H9 (cell line): ENCODE measurements at regions not wholly inside any gene's neighbourhood (a gene's known extent, or its start where the extent isn't known, plus 50 kb on each side); places are given as distances from the start of the nearest gene placed in this dataset.

Experiments used
- DNase-seq: peaks from one replicate; pipeline ENCODE4 v3.0.0-alpha.2; 2017
- H2AFZ ChIP-seq: one replicate; pipeline ENCODE4 v1.6.1; 2013; ENCODE audit warnings: mild to moderate bottlenecking, low read length, control low read depth, moderate library complexity
- H2AK5ac ChIP-seq: 2 replicates; pipeline ENCODE4 v1.6.1; 2013; ENCODE audit warnings: low read length, control low read depth, mixed read lengths; ENCODE audit not compliant: insufficient read length
- H2BK120ac ChIP-seq: one replicate; pipeline ENCODE4 v1.6.1; 2013; ENCODE audit warnings: low read depth, mild to moderate bottlenecking, low read length, control low read depth, inconsistent platforms; ENCODE audit not compliant: poor library complexity, severe bottlenecking
- H2BK12ac ChIP-seq: 2 replicates; pipeline ENCODE4 v1.6.1; 2013; ENCODE audit warnings: low read length, control low read depth, mixed read lengths, low read depth; ENCODE audit not compliant: insufficient read length
- H2BK15ac ChIP-seq: 2 replicates; pipeline ENCODE4 v1.6.1; 2013; ENCODE audit warnings: low read depth, low read length, control low read depth
- H2BK20ac ChIP-seq: one replicate; pipeline ENCODE4 v1.6.1; 2013; ENCODE audit warnings: low read depth, mild to moderate bottlenecking, low read length, control low read depth, inconsistent platforms; ENCODE audit not compliant: poor library complexity, severe bottlenecking
- H2BK5ac ChIP-seq: 2 replicates; pipeline ENCODE4 v1.6.1; 2013; ENCODE audit warnings: low read length, control low read depth, mixed read lengths; ENCODE audit not compliant: insufficient read length
- H3K14ac ChIP-seq: 2 replicates; pipeline ENCODE4 v1.6.1; 2013; ENCODE audit warnings: low read length, control low read depth; ENCODE audit not compliant: insufficient read depth
- H3K18ac ChIP-seq: 2 replicates; pipeline ENCODE4 v1.6.1; 2013; ENCODE audit warnings: low read depth, mild to moderate bottlenecking, mixed read lengths, low read length, control low read depth; ENCODE audit not compliant: insufficient read length
- H3K23ac ChIP-seq: 2 replicates; pipeline ENCODE4 v1.6.1; 2013; ENCODE audit warnings: low read length, control low read depth, mixed read lengths, low read depth; ENCODE audit not compliant: insufficient read length
- H3K23me2 ChIP-seq: 2 replicates; pipeline ENCODE4 v1.6.1; 2013; ENCODE audit warnings: low read depth, mild to moderate bottlenecking, mixed read lengths, low read length, control low read depth; ENCODE audit not compliant: insufficient read length, poor library complexity, severe bottlenecking
- H3K27ac ChIP-seq: 2 replicates; pipeline ENCODE4 v1.5.1; 2013; ENCODE audit warnings: low read length, control low read depth, mixed read lengths, low read depth; ENCODE audit not compliant: insufficient read length
- H3K27me3 ChIP-seq: 2 replicates; pipeline ENCODE4 v1.6.1; 2013; ENCODE audit warnings: low read length, control low read depth, inconsistent platforms; ENCODE audit not compliant: insufficient read depth
- H3K4ac ChIP-seq: 2 replicates; pipeline ENCODE4 v1.6.1; 2013; ENCODE audit warnings: low read depth, mild to moderate bottlenecking, control low read depth, inconsistent platforms, low read length, moderate library complexity
- H3K4me1 ChIP-seq: 2 replicates; pipeline ENCODE4 v1.6.1; 2013; ENCODE audit warnings: low read length, control low read depth, inconsistent platforms; ENCODE audit not compliant: insufficient read depth
- H3K4me2 ChIP-seq: 2 replicates; pipeline ENCODE4 v1.6.1; 2013; ENCODE audit warnings: low read length, control low read depth, mixed read lengths; ENCODE audit not compliant: insufficient read length, insufficient read depth
- H3K56ac ChIP-seq: 2 replicates; pipeline ENCODE4 v1.6.1; 2013; ENCODE audit warnings: low read depth, mild to moderate bottlenecking, mixed read lengths, low read length, control low read depth; ENCODE audit not compliant: insufficient read length
- H3K79me1 ChIP-seq: 2 replicates; pipeline ENCODE4 v1.6.1; 2013; ENCODE audit warnings: low read depth, mild to moderate bottlenecking, moderate library complexity, low read length, control low read depth, inconsistent platforms; ENCODE audit not compliant: insufficient read depth, poor library complexity, severe bottlenecking
- H3K79me2 ChIP-seq: 2 replicates; pipeline ENCODE4 v1.6.1; 2013; ENCODE audit warnings: low read length, control low read depth, inconsistent platforms; ENCODE audit not compliant: insufficient read depth
- H3K9ac ChIP-seq: 2 replicates; pipeline ENCODE4 v1.6.1; 2013; ENCODE audit warnings: low read length, control low read depth, mixed read lengths; ENCODE audit not compliant: insufficient read length; ENCODE audit errors: extremely low read depth
- H3K9me3 ChIP-seq: one replicate; pipeline ENCODE4 v1.6.1; 2013; ENCODE audit warnings: low read depth, low read length, inconsistent platforms; ENCODE audit not compliant: control insufficient read depth
- H3T11ph ChIP-seq: one replicate; pipeline ENCODE4 v1.6.1; 2013; ENCODE audit warnings: mild to moderate bottlenecking, low read length, control low read depth, inconsistent platforms
- H4K20me1 ChIP-seq: one replicate; pipeline ENCODE4 v1.6.1; 2013; ENCODE audit not compliant: control insufficient read depth, insufficient read length, insufficient read depth
- H4K5ac ChIP-seq: 2 replicates; pipeline ENCODE4 v1.6.1; 2013; ENCODE audit warnings: low read depth, mild to moderate bottlenecking, mixed read lengths, low read length, control low read depth; ENCODE audit not compliant: insufficient read length
- H4K8ac ChIP-seq: replicated peaks from 2 replicates; pipeline ENCODE4 v1.6.1; 2013; ENCODE audit warnings: low read length, control low read depth, mixed read lengths, low read depth; ENCODE audit not compliant: insufficient read length
- H4K91ac ChIP-seq: 2 replicates; pipeline ENCODE4 v1.6.1; 2013; ENCODE audit warnings: low read depth, mild to moderate bottlenecking, moderate library complexity, mixed read lengths, low read length, control low read depth; ENCODE audit not compliant: insufficient read length
- H3K27ac Mint-ChIP-seq, 3 experiments: 2 replicates in 2 of 3; 3 replicates in 1 of 3; pipeline ENCODE4 v1.8.0; 2020 to 2021; ENCODE audit warnings: mixed read lengths in 3 of 3, mild to moderate bottlenecking in 1 of 3, moderate library complexity in 1 of 3
- H3K27me3 Mint-ChIP-seq: 2 replicates; pipeline ENCODE4 v1.8.0; 2021; ENCODE audit warnings: low read depth, mild to moderate bottlenecking, moderate library complexity, mixed read lengths
- H3K36me3 Mint-ChIP-seq, 3 experiments: 2 replicates in 2 of 3; 3 replicates in 1 of 3; pipeline ENCODE4 v1.8.0; 2020 to 2021; ENCODE audit warnings: low read depth in 3 of 3, mixed read lengths in 3 of 3; ENCODE audit not compliant: insufficient read depth in 1 of 3
- H3K4me1 Mint-ChIP-seq, 2 experiments: 2 replicates each; pipeline ENCODE4 v1.8.0; 2020; ENCODE audit warnings: mixed read lengths in 2 of 2
- H3K4me3 Mint-ChIP-seq, 2 experiments: 2 replicates in 1 of 2; 3 replicates in 1 of 2; pipeline ENCODE4 v1.8.0; 2020 to 2021; ENCODE audit warnings: mild to moderate bottlenecking in 2 of 2, mixed read lengths in 2 of 2, moderate library complexity in 1 of 2
- H3K9me3 Mint-ChIP-seq, 2 experiments: 2 replicates in 1 of 2; 3 replicates in 1 of 2; pipeline ENCODE4 v1.8.0; 2020; ENCODE audit warnings: mild to moderate bottlenecking in 2 of 2, mixed read lengths in 2 of 2, moderate library complexity in 1 of 2
- WGBS: extraction: QIAGEN DNeasy Blood & Tissue Kit; methylation state at CpG from one replicate; pipeline ENCODE4 v1.1.7; 2013; ENCODE audit warnings: missing lambda C conversion rate, low lambda C conversion rate, mixed read lengths; ENCODE audit not compliant: insufficient read length; ENCODE audit errors: extremely low coverage; 5-methylcytosine and 5-hydroxymethylcytosine counted together
- TF ChIP-seq, protein P1 (sequence below): fragments of 200-600 bp; sonication (generic); conservative IDR thresholded peaks from 3 replicates; pipeline ENCODE4 v1.8.0; 2021; ENCODE audit warnings: antibody characterized with exemption, mild to moderate bottlenecking

DNA sequence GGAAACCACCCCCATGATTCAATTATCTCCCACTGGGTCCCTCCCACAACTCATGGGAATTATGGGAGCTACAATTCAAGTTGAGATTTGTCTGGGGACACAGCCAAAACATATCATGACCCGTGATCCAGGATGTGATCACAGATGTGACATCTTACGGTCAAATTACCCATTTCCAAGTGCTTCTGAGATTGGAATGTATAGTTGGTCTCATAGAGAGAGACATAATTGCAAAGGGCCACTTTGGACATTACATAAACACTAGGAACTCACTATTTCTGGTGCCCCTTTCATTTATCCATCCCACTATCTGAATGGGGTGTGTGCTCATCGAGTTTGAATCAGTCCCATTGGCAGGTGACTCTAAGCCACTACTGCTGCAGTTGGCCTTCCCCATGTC lies 204.5 kb downstream of the PHLDA1 start:
- H3K23ac ChIP-seq = no peak overlapping the region
- no peak overlapping the region for H4K8ac ChIP-seq
- no peak overlapping the region for H3K4ac ChIP-seq
- Mint-ChIP-seq H3K4me3 (no peak overlapping the region), H3K9me3 (no peaks in the 10 kb centered on the region), H3K36me3 (no peaks in the 10 kb centered on the region), H3K27ac (no peak overlapping the region), H3K4me1 (peaks cover 6% of the 10 kb centered on the region in 2 experiments), H3K27me3 (peaks cover 1% of the 10 kb centered on the region; the same call in 1 of the 2 replicates)
- H3K9me3 ChIP-seq = no peaks in the 10 kb centered on the region
- no peak for DNase-seq
- H3K79me1 ChIP-seq = no peaks in the 10 kb centered on the region
- no peaks in the 10 kb centered on the region for H3K27me3 ChIP-seq
- WGBS = no CpG with 5 or more reads among the region's 3 CpGs
- H3K27ac ChIP-seq = no peak overlapping the region
- H2BK20ac ChIP-seq = no peak overlapping the region
- H3K14ac ChIP-seq = no peak overlapping the region
- no peaks in the 10 kb centered on the region for H4K20me1 ChIP-seq
- H2BK5ac ChIP-seq = no peak overlapping the region
- no peak overlapping the region for H3T11ph ChIP-seq
- no peak overlapping the region for H2AK5ac ChIP-seq
- no peak overlapping the region for H3K56ac ChIP-seq
- no peak overlapping the region for H3K4me2 ChIP-seq
- no peaks in the 10 kb centered on the region for H3K23me2 ChIP-seq
- TF ChIP-seq, protein P1, sequence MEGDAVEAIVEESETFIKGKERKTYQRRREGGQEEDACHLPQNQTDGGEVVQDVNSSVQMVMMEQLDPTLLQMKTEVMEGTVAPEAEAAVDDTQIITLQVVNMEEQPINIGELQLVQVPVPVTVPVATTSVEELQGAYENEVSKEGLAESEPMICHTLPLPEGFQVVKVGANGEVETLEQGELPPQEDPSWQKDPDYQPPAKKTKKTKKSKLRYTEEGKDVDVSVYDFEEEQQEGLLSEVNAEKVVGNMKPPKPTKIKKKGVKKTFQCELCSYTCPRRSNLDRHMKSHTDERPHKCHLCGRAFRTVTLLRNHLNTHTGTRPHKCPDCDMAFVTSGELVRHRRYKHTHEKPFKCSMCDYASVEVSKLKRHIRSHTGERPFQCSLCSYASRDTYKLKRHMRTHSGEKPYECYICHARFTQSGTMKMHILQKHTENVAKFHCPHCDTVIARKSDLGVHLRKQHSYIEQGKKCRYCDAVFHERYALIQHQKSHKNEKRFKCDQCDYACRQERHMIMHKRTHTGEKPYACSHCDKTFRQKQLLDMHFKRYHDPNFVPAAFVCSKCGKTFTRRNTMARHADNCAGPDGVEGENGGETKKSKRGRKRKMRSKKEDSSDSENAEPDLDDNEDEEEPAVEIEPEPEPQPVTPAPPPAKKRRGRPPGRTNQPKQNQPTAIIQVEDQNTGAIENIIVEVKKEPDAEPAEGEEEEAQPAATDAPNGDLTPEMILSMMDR = no peak
- no peak overlapping the region for H2BK120ac ChIP-seq
- no peak overlapping the region for H3K18ac ChIP-seq
- H4K91ac ChIP-seq = no peak overlapping the region
- no peaks in the 10 kb centered on the region for H3K79me2 ChIP-seq
- H2BK12ac ChIP-seq = no peak overlapping the region
- H4K5ac ChIP-seq = no peak overlapping the region
- no peak overlapping the region for H2BK15ac ChIP-seq
- H3K9ac ChIP-seq = no peak overlapping the region
- peaks cover 4% of the 10 kb centered on the region; the same call in 1 of the 2 replicates for H3K4me1 ChIP-seq
- no peak overlapping the region for H2AFZ ChIP-seq
